ENCODE measurements at regions not wholly inside any gene's neighbourhood (a gene's known extent, or its start where the extent isn't known, plus 50 kb on each side); places are given as distances from the start of the nearest gene placed in this dataset.

DNA sequence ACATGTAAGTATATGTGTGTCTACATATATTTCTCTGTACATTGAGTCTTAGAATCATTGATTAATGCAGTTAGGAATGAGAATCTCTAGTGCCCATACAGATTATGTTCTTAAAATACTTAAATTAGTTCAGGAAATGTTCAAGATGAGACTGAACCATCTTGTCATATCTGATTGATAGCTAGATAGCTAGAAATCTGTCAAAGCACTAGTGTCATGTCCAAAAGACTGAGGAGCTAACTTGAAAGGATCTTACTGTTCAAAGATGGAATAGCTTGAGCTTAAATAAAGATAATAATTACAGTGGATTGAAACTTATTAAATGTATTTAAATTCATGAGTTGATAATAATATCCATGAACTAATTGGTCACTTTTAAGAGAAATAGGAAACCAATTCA lies 191.7 kb upstream of the TCF21 start:
- DNase-seq (ENCODE audit: low spot score), result no peak

DNA sequence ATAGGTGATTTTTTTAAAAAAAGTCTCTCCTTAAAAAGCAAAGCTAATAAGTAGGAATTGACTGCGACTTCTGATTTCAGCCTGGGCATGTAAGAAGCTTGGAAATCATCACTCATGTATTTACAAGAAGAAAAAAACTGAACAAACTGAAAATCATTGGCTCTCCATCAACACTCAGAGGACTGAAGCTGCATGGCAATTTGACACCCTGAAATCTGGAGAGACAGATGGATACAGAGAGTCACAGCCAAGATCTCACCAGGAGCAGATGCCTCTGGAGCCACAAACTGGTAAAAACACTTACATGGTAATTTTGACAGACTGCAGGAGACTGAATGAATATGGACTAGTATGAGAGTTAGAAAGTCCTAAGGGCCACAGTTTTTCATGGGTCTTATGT lies 191.2 kb upstream of the TCF21 start:
- peak; percentile 28 for DNase-seq (ENCODE audit: low spot score)

DNA sequence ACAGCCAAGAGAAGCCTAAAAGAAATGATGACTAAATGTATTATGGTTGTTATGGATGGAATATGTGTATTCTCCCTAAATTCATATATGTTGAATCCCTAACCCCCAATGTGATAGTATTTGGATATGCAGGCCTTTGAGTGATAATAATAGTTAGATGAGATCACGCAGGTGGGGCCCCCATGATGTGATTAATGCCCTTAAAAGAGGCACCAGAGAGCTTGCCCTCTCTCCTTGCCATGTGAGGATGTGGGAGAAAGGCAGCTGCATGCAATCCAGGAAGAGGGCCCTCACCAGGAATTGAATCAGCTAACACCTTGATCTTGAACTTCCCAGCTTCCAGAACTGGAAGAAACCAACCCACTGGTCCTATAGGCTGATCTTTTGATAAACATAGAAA lies 190.6 kb upstream of the TCF21 start:
- DNase-seq (ENCODE audit: low spot score), result no peak

- no peak for DNase-seq (ENCODE audit: low spot score)
These were observed 189.1 kb upstream of the TCF21 start for GRCh38 chr6:133699741-133700385.

GRCh38 chr6:133701633-133702331 lies 187.1 kb upstream of the TCF21 start:
- no peak for DNase-seq (ENCODE audit: low spot score)

- DNase-seq (ENCODE audit: low spot score), result no peak
These were observed 184.5 kb upstream of the TCF21 start for GRCh38 chr6:133704371-133704770.

GRCh38 chr6:133705066-133705465 lies 183.8 kb upstream of the TCF21 start:
- DNase-seq (ENCODE audit: low spot score), result no peak

GRCh38 chr6:133705731-133706130 lies 183.2 kb upstream of the TCF21 start:
- DNase-seq (ENCODE audit: low spot score), result no peak

DNA sequence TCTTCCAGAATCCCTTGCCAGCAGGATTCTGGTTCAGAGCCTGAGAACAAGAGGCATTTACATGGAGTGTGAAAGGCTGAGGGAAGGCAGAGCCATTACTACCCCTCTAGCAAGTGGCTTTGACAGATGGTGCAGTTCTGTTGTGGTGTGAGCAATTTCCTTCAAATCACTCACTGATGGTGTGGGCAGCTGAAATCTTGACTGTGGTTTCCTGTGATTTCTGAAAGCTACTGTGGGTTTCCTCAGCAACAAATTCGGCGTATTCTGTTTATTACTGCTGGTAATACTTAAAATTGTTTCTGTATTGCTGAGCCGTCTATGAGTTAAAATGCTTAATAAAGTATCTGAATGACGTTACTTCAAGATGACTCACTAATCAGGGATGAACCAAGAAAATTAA lies 181.5 kb upstream of the TCF21 start:
- DNase-seq (ENCODE audit: low spot score), result peak; percentile 8

GRCh38 chr6:133710826-133711225 lies 178.1 kb upstream of the TCF21 start:
- DNase-seq (ENCODE audit: low spot score), result no peak

GRCh38 chr6:133715270-133715669 lies 173.6 kb upstream of the TCF21 start:
- DNase-seq (ENCODE audit: low spot score), result no peak

- no peak for DNase-seq (ENCODE audit: low spot score)
These were observed 164.2 kb upstream of the TCF21 start for GRCh38 chr6:133724726-133725125.

DNA sequence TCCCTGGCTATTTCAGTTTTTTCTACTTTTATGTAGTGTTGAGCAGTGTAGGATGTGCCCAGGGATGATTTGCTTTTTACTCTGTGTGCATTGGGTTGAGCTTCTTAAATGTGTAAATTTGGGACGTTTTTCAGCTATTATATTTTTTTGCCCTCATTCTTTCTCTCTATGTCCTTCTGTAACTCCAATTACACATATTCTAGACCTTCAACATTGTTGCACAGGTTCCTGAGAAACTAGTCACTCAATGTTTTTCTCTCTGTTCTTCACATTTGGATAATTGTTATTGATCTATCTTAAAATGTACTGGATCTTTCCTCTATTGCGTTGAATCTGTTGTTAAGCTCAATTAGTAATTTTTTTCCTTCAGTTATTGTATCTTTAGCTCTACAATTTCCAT lies 162.7 kb upstream of the TCF21 start:
- DNase-seq (ENCODE audit: low spot score), result no peak

DNA sequence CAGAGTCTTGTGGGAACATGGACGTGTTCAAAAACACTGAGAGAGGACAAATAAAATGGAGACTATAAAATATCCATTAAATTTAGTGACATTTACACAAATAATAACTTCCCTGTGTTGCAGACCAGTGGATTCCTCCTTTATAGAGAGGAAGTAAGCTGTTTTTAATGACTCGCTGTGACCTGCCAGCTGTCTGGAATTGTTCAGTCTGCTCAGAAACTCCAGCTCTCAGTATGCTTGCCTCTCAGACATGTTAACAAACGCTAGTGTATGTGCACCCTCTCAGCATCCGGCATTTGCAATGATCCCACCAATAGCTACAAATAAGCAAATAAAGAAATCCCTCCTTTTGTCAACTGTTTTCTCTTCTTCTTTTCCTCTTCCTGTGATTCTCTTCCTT lies 158.0 kb upstream of the TCF21 start:
- DNase-seq (ENCODE audit: low spot score), result no peak

- no peak for DNase-seq (ENCODE audit: low spot score)
These were observed 148.7 kb upstream of the TCF21 start for GRCh38 chr6:133740218-133740617.

DNA sequence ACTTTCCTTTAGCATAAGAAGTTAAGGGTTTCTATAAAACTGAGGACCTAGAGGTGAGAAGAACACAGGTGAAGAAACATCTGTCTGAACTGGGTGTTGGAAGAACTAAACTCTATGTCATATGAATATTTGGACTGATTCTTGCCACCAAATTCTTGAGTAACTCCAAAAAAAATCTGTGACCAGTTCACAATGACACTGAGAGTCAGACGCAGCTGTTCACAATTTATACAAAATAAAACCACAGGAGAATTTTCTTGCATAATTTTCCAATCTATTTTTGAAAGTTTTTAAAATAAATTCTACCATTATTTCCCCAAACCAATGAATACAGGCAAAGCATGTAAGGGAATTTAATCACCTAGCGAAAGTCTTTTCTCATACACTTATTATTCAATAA lies 148.1 kb upstream of the TCF21 start:
- DNase-seq (ENCODE audit: low spot score), result no peak

DNA sequence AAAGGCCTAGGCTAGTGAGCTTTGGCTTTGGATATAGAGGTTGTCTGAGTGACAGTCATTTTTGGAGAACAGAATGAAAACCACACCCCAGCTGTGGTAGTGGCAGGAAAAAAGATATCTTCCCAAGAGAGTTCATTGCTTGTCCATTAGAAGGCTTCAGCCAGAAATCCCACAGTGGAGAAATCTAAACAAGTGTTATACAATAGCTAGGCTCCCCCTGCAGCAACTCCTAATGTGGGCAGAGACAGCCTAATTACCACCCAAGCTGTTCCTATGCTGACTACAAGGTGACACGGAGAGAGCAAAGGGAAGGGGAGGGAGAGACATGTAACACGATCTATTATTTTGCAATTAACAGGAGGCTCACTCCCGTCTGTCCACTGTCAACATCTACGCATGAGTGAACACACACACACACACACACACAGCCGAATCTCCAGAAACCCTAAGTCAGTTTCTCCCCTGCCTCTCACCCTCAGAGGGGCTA lies 147.5 kb upstream of the TCF21 start:
- DNase-seq (ENCODE audit: low spot score), result no peak

DNA sequence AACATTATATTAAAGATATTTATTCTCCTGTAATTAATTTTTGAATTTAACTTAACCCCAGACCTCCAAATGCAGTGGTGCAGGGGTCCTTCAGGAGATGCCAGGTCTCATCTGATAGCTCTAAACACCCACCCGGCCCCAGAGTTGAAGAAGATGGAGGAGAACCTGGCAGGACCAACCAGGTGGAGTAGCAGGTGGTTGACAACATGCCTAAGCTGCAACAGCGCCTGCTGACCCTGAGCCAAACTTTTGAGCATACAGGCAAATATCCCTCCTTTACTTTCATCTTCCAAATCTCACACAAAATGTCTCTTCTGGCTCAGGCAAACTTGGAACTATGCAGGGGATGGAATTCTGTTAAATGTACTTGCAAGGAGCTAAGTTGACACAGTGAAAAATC lies 145.3 kb upstream of the TCF21 start:
- no peak for DNase-seq (ENCODE audit: low spot score)

- no peak for DNase-seq (ENCODE audit: low spot score)
These were observed 142.5 kb upstream of the TCF21 start for GRCh38 chr6:133746417-133746770.

GRCh38 chr6:133748628-133749027 lies 140.3 kb upstream of the TCF21 start:
- DNase-seq (ENCODE audit: low spot score), result no peak

GRCh38 chr6:133749427-133749826 lies 139.5 kb upstream of the TCF21 start:
- DNase-seq (ENCODE audit: low spot score), result no peak

- no peak for DNase-seq (ENCODE audit: low spot score)
These were observed 136.8 kb upstream of the TCF21 start for GRCh38 chr6:133752129-133752528.

- no peak for DNase-seq (ENCODE audit: low spot score)
These were observed 135.2 kb upstream of the TCF21 start for GRCh38 chr6:133753756-133754155.

- no peak for DNase-seq (ENCODE audit: low spot score)
These were observed 134.6 kb upstream of the TCF21 start for GRCh38 chr6:133754298-133754697.
